GM12878 (cell line): ENCODE measurements at regions not wholly inside any gene's neighbourhood (a gene's known extent, or its start where the extent isn't known, plus 50 kb on each side); places are given as distances from the start of the nearest gene placed in this dataset.

ENCODE experiments used
- ATAC-seq: fragments of 200-7000 bp; cut with Tn5 transposase; 3 replicates; pipeline ENCODE4 v1.9.1; 2020; ENCODE audit warnings: mild to moderate bottlenecking, moderate library complexity
- BruUV-seq: library from RNA; stranded (reverse); fragments of 400-500 nt; replicated peaks from 2 replicates; lab custom pipeline; 2021; lab: Mats Ljungman, UMichigan
- CTCF ChIA-PET: fragments of 300-600 bp; sonication (Branson Sonifier 250); formaldehyde crosslinking; extraction: SDS; loops from one replicate; lab custom pipeline; 2021; ENCODE audit warnings: inconsistent platforms; lab: Yijun Ruan, JAX
- POLR2A ChIA-PET: fragments of 350-600 bp; formaldehyde crosslinking; extraction: SDS; loops from one replicate; lab custom pipeline; 2021; ENCODE audit warnings: inconsistent platforms; lab: Charles Lee
- RAD21 ChIA-PET: fragments of 300-600 bp; sonication (Branson Sonifier 250); formaldehyde crosslinking; loops from one replicate; lab custom pipeline; 2023; ENCODE audit warnings: antibody characterized with exemption; ENCODE audit not compliant: unreplicated experiment; lab: Charles Lee
- SMC1A ChIA-PET: fragments of 300-600 bp; sonication (Branson Sonifier 250); formaldehyde crosslinking; loops from one replicate; lab custom pipeline; 2023; ENCODE audit not compliant: unreplicated experiment, uncharacterized antibody; lab: Charles Lee
- DNase-seq: peaks from one replicate; pipeline ENCODE4 v3.0.0-alpha.2; 2011; ENCODE audit warnings: low read depth, low spot score
- FAIRE-seq: peaks from 3 replicates; lab custom pipeline; 2011; peaks lifted over from hg19 to GRCh38; lab: Jason Lieb, UNC
- H2AFZ ChIP-seq: 2 replicates; pipeline ENCODE4 v1.6.0; 2011; ENCODE audit warnings: low read depth, low read length, control low read depth; ENCODE audit not compliant: control insufficient read depth
- H3K27ac ChIP-seq: 2 replicates; pipeline ENCODE4 v1.5.1; 2011; ENCODE audit warnings: control low read depth; ENCODE audit not compliant: control insufficient read depth, insufficient read depth
- H3K27me3 ChIP-seq, 2 experiments: replicated peaks in 1 of 2; 2 replicates each; pipeline versions ENCODE4 v1.6.0 to v1.6.1; 2011; ENCODE audit warnings: low read length in 1 of 2; ENCODE audit not compliant: control insufficient read depth in 2 of 2, insufficient read depth in 2 of 2
- H3K36me3 ChIP-seq, 2 experiments: 2 replicates each; pipeline ENCODE4 v1.5.1; 2011; ENCODE audit warnings: low read length in 1 of 2; ENCODE audit not compliant: control insufficient read depth in 2 of 2, insufficient read depth in 2 of 2
- H3K4me1 ChIP-seq: 2 replicates; pipeline ENCODE4 v1.6.1; 2011; ENCODE audit warnings: mild to moderate bottlenecking, low read length, moderate library complexity, mixed read lengths; ENCODE audit not compliant: control insufficient read depth, insufficient read depth
- H3K4me2 ChIP-seq: 2 replicates; pipeline ENCODE4 v1.6.0; 2011; ENCODE audit warnings: control low read depth; ENCODE audit not compliant: control insufficient read depth, insufficient read depth
- H3K4me3 ChIP-seq: fragments of 200-600 bp; sonication (generic); 2 replicates; pipeline ENCODE4 v1.5.1; 2016
- H3K79me2 ChIP-seq: 2 replicates; pipeline ENCODE4 v1.6.0; 2011; ENCODE audit warnings: low read length; ENCODE audit not compliant: control insufficient read depth, insufficient read depth
- H3K9ac ChIP-seq: 2 replicates; pipeline ENCODE4 v1.8.0; 2011; ENCODE audit warnings: low read length, control low read depth, mixed read lengths; ENCODE audit not compliant: control insufficient read depth, insufficient read depth
- H3K9me3 ChIP-seq: replicated peaks from 3 replicates; pipeline ENCODE4 v1.5.1; 2011; ENCODE audit warnings: mild to moderate bottlenecking, low read length; ENCODE audit not compliant: control insufficient read depth, insufficient read depth
- H4K20me1 ChIP-seq: 2 replicates; pipeline ENCODE4 v1.6.0; 2011; ENCODE audit not compliant: control insufficient read depth, insufficient read depth
- BCLAF1 ChIP-seq: fragments of 450-650 bp; IDR thresholded peaks from 2 replicates; pipeline ENCODE4 v1.6.1; 2017; ENCODE audit warnings: antibody characterized with exemption, mild to moderate bottlenecking, moderate library complexity
- BHLHE40 ChIP-seq, 2 experiments: fragments of 450-650 bp in 1 of 2; IDR thresholded peaks; 2 replicates each; pipeline ENCODE4 v1.6.1; 2011 to 2017; ENCODE audit warnings: low read depth in 2 of 2, borderline replicate concordance in 1 of 2, improper control_type of control experiment in 1 of 2, low read length in 1 of 2, mild to moderate bottlenecking in 1 of 2
- CBX3 ChIP-seq: fragments of 200-600 bp; sonication (generic); IDR thresholded peaks from 2 replicates; pipeline ENCODE4 v1.6.1; 2016; ENCODE audit warnings: low read depth, borderline replicate concordance
- IRF3 ChIP-seq: fragments of 450-650 bp; IDR thresholded peaks from 2 replicates; pipeline ENCODE4 v1.6.1; 2014; ENCODE audit warnings: mild to moderate bottlenecking
- MTA3 ChIP-seq: IDR thresholded peaks from 2 replicates; pipeline ENCODE4 v1.6.1; 2012; ENCODE audit warnings: low read length, inconsistent platforms, borderline replicate concordance
- RAD51 ChIP-seq: fragments of 450-650 bp; IDR thresholded peaks from 2 replicates; pipeline ENCODE4 v1.6.1; 2016; ENCODE audit warnings: moderate library complexity, mild to moderate bottlenecking, inconsistent platforms
- RFX5 ChIP-seq: IDR thresholded peaks from 2 replicates; pipeline ENCODE4 v1.6.1; 2011; ENCODE audit warnings: low read depth, low read length, improper control_type of control experiment
- TCF3 ChIP-seq: IDR thresholded peaks from 2 replicates; pipeline ENCODE4 v1.6.1; 2012; ENCODE audit warnings: low read depth, mild to moderate bottlenecking, low read length, borderline replicate concordance; ENCODE audit not compliant: insufficient read depth
- ZNF207 ChIP-seq: fragments of 450-650 bp; IDR thresholded peaks from 2 replicates; pipeline ENCODE4 v1.6.1; 2014; ENCODE audit warnings: antibody characterized with exemption, mild to moderate bottlenecking, borderline replicate concordance
- in situ Hi-C: fragments of 300-500 bp; cut with MboI; formaldehyde crosslinking; loops from 9 replicates; pipeline ENCODE4 v1.14.3; 2018; ENCODE audit warnings: mixed read lengths
- intact Hi-C: fragments of 100-400 bp; cut with micrococcal nuclease; formaldehyde crosslinking; loops from one replicate; pipeline ENCODE4 v1.14.2; 2022; ENCODE audit not compliant: unreplicated experiment

GRCh38 chr10:113357681-113358300 is 195.1 kb upstream of the HABP2 start (continued):
- no peak for TF ChIP-seq BCLAF1

GRCh38 chr10:113359655-113360054 is 193.2 kb upstream of the HABP2 start:
- RAD21 ChIA-PET, result no interaction called here
- POLR2A ChIA-PET, result no interaction called here
- no peak for TF ChIP-seq CBX3
- TF ChIP-seq IRF3, result no peak
- TF ChIP-seq ZNF207, result no peak
- no peak for TF ChIP-seq MTA3
- TF ChIP-seq TCF3, result no peak
- no peak for TF ChIP-seq RFX5
- TF ChIP-seq BHLHE40 (IDR thresholded peaks at IDR 0.05; ENCODE audit: borderline replicate concordance in 1 of 2, low read depth in 2 of 2, low read length in 1 of 2), result no peak
- TF ChIP-seq RAD51, result no peak
- in situ Hi-C loops, result no loop called here
- Histone ChIP-seq H3K79me2 (no peaks in the 10 kb centered on the region), H3K4me1 (no peaks in the 10 kb centered on the region), H4K20me1 (no peaks in the 10 kb centered on the region), H3K27ac (no peak overlapping the region), H3K9ac (no peak overlapping the region), H3K27me3 (0 out of 4 replicates have a peak, but pooled peaks cover 0 to 2% of the 10 kb centered on the region in 2 experiments), H3K4me3 (no peak overlapping the region), H3K9me3 (no peaks in the 10 kb centered on the region), H2AFZ (no peak overlapping the region), H3K4me2 (no peak overlapping the region), H3K36me3 (no peaks in the 10 kb centered on the region)
- FAIRE-seq (no peak), ATAC-seq (no peak), DNase-seq (no peak)
- BruUV-seq, result no TSS peak
- intact Hi-C loops, result no loop called here
- CTCF ChIA-PET, result no interaction called here
- SMC1A ChIA-PET, result no interaction called here
